ENCODE measurements at regions not wholly inside any gene's neighbourhood (a gene's known extent, or its start where the extent isn't known, plus 50 kb on each side); places are given as distances from the start of the nearest gene placed in this dataset.
"Not testable (repeated sequence)": the region's sequence is repeated elsewhere in the genome, so short reads cannot be mapped to it uniquely, and the experiment has no call there.

DNA sequence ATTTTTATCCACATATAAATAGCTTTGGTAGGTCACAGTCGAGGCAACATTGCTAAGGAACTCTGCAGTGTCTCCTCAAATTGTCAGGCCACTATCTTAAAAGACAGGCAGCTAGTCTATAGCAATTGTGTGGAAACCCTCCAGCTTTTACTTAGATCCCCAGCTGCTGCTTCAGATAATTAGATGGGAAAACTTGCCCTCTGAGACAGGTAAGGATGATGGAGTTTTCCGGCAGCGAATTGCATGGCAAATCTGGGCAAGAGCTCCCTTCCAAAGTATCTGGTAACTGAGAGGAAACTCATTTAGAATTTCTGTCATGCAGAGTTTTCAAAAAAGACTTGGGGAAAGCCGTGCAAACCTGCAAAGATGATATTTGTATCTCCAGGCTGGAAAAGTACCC, 886.2 kb downstream of the UQCRFS1 start:
- DNase-seq (ENCODE audit: low read depth) = no peak

DNA sequence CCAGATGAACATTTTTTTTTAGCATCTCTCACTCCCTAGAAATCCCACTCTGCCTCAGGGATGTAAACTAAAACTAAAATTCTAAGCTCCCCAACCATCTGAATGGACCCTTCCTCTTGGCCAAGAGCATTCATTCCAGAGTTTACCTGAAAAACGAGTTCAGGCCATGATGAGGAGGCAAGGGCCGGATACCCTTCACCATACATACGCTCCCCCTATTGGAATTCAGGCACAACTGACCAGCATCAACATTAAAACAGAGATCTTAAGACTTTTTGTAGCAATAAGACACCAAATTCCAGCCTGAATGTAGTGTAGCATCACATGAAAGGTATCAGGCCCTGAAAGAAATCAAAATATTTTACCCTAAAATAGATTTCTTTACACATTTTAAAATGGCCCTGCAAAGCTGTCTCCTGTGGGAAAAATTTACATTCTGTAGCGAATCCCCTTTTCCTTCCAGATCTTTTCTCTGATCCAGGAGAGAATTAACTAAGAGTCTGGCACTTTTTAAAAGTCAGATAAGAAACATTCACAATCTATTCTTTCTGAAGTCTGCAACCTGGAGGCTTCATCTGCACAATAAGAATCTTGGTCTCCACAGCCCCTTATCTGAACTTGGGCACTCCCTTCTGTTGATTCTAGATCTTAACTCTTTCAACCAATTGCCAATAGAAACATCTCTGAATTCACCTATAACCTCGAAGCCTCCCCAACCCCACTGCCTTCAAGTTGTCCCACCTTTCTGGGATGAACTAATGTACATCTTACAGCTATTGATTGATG, 888.5 kb downstream of the UQCRFS1 start:
- DNase-seq (ENCODE audit: low read depth) = no peak

DNA sequence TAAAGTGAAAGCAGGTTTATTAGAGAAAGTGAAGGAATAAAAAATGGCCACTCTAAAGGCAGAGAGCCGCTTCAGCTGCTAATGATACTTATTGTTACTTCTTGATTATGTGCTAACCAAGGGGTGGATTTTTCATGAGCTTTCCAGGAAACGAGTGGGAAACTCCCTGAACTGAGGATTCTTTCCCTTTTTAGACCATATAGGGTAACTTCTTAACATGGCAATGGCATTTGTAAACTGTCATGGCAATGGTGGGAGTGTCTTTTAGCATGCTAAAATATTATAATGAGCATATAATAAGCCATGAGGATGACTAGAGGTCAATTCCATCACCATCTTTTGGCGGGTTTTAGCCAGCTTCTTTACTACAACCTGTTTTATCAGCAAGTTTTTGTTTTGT, 890.0 kb downstream of the UQCRFS1 start:
- DNase-seq (ENCODE audit: low read depth) = no peak

GRCh38 chr19:28322491-28322890, 890.5 kb downstream of the UQCRFS1 start:
- no peak for DNase-seq (ENCODE audit: low read depth)

- DNase-seq (ENCODE audit: low read depth) = no peak
Measured at GRCh38 chr19:28319918-28320317, 893.0 kb downstream of the UQCRFS1 start.

- no peak for DNase-seq (ENCODE audit: low read depth)
Measured at GRCh38 chr19:28319227-28319626, 893.7 kb downstream of the UQCRFS1 start.

- DNase-seq (ENCODE audit: low read depth) = no peak
Measured at GRCh38 chr19:28318469-28319179, 894.3 kb downstream of the UQCRFS1 start.

DNA sequence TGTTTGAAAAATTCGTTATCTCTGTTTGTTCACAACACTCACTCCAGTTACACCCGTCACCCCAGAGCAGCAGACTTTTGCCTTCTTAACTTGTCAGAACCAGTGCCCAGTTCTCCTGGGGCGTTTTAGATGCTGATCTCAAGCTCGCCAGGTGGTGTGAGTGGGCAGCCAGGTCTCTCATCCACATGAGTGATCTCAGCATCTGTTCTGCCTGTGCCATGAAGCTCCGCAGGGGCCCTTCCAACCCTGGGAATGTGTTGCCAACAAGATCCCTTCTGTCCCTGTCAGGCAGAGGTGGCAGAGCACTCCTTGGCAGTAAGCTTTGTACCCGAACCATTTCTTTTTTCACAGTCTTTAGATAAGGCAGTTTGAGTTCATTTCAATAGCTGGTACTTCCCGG, 896.5 kb downstream of the UQCRFS1 start:
- DNase-seq (ENCODE audit: low read depth) = no peak

DNA sequence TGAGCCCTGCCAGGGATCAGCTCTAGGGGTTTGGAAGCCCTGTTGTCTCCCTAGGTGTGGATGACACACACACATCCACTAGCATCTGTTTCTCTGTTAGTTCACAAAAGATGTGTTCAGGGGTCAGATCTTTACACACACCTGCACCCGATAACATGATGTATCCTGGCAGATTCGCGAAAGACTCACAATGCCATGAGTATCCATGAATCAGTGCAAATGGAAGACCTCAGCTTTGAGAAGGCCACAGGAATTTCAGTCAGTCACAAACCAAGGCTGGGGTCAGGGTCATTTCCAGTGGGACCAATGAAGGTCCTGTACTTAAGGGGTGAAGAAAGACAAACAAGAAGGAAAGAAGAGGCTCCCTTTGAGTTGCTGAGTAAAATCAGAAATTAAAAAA, 898.2 kb downstream of the UQCRFS1 start:
- DNase-seq (ENCODE audit: low read depth) = no peak

GRCh38 chr19:28314287-28314686, 898.7 kb downstream of the UQCRFS1 start:
- no peak for DNase-seq (ENCODE audit: low read depth)

DNA sequence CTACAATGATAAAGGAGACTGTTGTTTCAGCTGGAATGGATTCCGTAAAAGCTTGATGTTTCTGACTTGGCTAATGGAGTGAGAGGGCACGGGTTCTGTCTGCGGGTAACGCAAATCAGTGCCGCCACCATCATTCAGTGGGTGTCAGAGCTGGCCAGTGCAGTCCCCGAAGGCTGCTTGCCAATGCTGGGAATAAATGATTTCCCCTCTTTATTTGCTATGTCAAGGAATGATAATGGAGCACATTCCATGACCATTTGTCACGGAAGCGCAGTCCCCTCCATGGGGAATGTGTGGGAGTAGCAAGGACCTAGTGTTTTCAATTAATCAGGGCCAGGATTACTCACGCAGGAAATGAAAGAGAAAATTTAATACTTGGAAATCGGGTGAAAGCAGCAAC, 899.3 kb downstream of the UQCRFS1 start:
- peak; percentile 80 for DNase-seq (ENCODE audit: low read depth)

DNA sequence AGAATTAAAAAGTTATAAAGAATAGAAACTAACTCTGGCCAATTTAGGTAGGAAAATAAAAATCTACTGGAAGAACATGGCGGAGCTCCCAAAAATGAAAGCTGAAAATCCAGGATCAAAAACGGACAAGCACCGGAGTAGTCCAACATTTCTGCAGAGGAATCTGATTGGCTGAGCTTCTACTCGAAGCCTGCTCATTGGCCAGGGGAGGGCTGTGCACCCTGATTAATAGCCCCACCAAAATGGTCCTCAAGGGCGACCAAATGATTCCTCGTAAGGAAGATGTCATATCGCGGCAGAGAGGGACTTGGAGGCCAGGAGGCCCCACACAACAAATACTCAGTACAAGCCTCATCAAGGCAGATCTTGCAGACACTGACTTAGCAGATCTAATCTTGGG, 900.7 kb downstream of the UQCRFS1 start:
- no peak for DNase-seq (ENCODE audit: low read depth)

DNA sequence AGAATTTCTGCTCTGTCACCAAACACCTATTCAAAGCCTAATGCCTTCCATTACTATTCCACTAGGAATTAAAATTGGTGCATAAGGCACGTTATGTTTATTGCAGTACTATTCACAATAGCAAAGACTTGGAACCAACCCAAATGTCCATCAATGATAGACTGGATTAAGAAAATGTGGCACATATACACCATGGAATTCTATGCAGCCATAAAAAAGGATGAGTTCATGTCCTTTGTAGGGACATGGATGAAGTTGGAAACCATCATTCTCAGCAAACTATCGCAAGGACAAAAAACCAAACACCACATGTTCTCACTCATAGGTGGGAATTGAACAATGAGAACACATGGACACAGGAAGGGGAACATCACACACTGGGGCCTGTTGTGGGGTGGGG, 902.1 kb downstream of the UQCRFS1 start:
- DNase-seq (ENCODE audit: low read depth) = not testable (repeated sequence)

- DNase-seq (ENCODE audit: low read depth) = no peak
Measured at GRCh38 chr19:28309070-28309469, 903.9 kb downstream of the UQCRFS1 start.

- no peak for DNase-seq (ENCODE audit: low read depth)
Measured at GRCh38 chr19:28307963-28308362, 905.0 kb downstream of the UQCRFS1 start.

DNA sequence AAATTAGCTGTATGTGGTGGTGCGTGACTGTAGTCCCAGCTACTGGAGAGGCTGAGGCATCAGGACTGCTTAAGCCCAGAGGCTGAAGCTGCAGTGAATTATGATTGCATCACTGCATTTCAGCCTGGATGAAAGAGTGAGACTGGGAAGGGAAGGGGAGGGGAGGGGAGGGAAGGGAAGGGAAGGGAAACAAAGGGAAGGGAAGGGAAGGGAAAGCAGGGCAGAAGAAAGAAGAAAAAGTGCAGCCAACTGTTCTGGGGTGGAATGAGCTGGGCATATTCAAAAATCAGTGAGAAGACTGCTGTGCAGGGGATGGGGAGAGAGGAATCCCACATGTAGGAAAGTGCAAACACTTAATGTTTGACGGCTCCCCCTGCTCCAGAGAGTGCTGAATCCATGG, 905.5 kb downstream of the UQCRFS1 start:
- DNase-seq (ENCODE audit: low read depth) = peak; percentile 73

DNA sequence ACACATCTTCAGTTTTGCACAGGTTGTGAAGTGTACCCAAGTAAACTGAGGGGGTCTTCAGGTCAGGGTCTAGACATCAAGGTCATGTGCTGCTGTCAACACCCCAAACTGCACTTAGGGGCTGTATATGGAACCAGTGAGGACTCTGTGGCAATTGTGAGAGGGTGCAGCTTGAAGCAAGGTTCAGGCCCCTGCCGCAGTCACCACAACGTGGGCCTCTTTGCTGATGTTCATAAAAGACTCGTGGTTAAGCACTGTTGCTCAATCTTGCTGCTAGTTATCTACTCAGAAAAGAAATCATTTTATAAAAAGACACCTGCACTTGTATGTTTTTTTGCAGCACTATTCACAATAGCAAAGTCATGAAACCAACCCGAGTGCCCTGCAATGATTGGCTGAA, 907.4 kb downstream of the UQCRFS1 start:
- DNase-seq (ENCODE audit: low read depth) = no peak

DNA sequence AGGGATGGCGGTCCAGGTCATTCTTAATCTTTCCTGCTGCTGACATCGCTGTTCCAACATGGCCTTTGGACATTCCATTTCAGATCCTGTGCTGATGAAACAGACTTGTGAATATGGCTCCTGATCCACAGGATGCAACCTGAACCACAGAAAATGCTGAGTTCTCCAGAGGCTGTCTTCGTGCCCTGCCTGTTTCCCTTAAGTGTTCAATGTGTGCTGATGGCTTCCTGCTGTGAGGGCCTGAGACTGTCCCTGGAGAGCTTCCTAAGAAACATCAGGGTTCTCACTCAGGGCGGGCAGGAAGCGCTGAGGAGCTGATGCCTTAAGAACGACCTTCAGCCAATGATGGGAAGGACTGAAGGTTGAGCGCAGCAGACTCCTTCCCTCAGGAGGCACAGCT, 909.4 kb downstream of the UQCRFS1 start:
- DNase-seq (ENCODE audit: low read depth) = no peak

DNA sequence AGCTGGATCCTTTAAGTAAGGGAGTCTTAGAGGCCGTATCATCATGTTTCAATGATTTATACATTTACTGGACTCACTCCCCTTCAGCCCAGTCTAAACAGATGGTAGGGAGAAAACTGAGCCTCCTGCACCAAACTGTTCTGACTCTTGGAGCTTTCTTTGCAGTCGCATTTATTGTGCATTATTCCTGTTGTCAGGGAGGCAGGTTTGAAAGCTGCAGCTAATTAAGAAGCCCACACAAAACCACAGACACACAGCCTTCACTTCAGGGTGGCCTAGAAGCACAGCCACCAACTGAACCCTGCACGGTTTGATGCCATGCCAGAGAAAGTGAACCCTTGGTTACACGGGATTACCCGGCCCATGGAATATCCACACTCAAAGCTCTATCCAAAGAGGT, 911.0 kb downstream of the UQCRFS1 start:
- DNase-seq (ENCODE audit: low read depth) = no peak

- DNase-seq (ENCODE audit: low read depth) = no peak
Measured at GRCh38 chr19:28301463-28301862, 911.5 kb downstream of the UQCRFS1 start.

DNA sequence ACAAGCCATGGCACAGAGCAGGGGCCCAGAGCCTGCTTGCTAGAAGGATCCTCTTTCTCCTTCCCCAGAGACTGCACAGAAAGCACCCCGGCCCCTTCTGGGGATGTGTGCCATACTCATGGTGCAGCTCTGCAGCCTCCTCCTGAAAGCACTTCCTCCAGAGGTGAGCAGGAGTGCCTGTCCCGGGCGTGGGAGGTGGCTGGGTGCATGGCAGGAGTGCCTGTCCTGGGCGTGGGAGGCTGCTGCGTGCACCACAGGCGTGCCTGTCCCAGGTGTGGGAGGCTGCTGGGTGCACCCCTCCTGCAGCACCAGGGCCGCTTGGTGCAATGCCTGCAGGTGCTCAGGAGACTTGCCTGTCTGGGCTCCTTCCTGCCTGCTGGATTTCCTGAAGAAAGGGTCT, 913.3 kb downstream of the UQCRFS1 start:
- no peak for DNase-seq (ENCODE audit: low read depth)

GRCh38 chr19:28297586-28298157, 915.3 kb downstream of the UQCRFS1 start:
- DNase-seq (ENCODE audit: low read depth) = no peak

GRCh38 chr19:28297036-28297435, 915.9 kb downstream of the UQCRFS1 start:
- DNase-seq (ENCODE audit: low read depth) = peak; percentile 17

Data from fibroblast of gingiva (primary cell).